NCI-H748 (cell line): ENCODE measurements at regions not wholly inside any gene's neighbourhood (a gene's known extent, or its start where the extent isn't known, plus 50 kb on each side); places are given as distances from the start of the nearest gene placed in this dataset.

Source experiments
- DNase-seq: peaks from one replicate; lab custom pipeline; 2025; ENCODE audit not compliant: unreplicated experiment; lab: John Stamatoyannopoulos, UW

GRCh38 chr18:29305516-29305915 lies 1128.6 kb upstream of the CDH2 start:
- DNase-seq: no peak

DNA sequence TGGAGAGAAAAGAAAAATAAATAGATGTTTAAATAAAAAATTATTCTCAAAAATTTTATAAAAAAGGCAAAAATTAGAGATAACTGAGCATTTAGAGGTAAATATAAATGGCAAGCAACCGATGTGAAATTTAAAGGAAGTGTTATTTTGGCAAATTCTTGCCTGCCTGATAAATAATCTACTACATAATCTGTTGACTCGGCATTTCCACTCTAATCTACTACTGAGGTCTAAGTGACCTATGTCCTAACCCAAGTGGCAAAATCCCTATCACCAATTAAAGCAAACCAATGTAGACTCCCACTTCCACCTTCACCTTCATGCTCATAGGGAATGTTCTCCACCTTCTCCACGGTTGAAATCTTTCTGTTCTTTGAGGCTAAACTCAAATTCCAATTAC lies 1124.1 kb upstream of the CDH2 start:
- no peak for DNase-seq

DNA sequence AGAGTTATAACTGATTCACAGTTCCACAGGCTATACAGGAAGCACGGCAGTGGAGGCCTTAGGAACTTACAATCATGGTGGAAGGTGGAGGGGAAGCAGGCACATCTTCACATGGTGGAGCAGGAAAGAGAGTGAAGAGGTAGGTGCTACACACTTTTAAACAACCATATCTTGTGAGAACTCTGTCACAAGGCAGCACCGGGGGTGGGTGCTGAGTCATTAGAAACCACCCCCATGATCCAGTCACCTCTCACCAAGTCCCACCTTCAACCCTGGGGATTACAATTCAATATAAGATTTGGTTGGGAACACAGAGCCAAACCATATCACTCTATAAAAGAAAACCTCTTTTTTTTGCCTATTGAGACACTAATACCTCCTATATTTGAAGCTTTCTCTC lies 1108.5 kb upstream of the CDH2 start:
- no peak for DNase-seq

- no peak for DNase-seq
These were observed 1094.6 kb upstream of the CDH2 start for GRCh38 chr18:29271501-29271900.

DNA sequence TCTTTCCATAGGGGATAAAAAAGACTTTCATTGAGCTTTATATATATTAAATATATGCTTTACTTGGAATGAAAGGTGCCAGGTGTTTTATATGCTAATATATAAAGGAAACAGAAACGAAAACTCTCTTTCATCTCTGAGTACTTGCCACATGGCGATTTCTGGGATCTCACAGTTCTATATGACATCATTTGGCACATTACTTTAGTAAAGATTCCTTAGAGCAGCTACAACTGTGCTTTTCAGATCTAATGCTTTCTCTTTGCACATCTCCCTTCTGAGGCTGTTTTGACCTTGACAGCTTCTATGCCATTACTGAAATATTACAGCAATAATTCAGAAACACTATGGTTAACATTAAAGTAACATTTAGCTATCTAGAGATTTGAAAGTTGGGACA lies 1082.9 kb upstream of the CDH2 start:
- DNase-seq: no peak

DNA sequence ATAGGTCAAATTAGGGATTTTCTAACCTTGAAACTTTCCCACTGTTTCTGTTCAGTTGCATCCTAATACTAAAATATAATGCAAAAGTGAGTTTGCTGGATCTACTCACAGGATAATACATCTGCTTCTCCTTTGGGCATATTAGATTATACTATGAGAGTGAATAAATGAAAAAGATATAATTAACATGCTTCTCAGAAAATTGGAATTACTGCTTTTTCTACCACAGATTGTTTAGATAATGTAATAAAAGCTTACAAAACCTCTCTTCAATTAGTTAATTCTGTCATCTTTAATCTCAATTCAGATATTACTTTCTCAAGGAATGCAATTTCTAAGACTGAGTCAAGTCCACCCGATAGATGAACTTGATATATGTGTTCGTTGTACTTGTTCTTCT lies 1077.2 kb upstream of the CDH2 start:
- DNase-seq: no peak

GRCh38 chr18:29251681-29252080 lies 1074.8 kb upstream of the CDH2 start:
- no peak for DNase-seq

DNA sequence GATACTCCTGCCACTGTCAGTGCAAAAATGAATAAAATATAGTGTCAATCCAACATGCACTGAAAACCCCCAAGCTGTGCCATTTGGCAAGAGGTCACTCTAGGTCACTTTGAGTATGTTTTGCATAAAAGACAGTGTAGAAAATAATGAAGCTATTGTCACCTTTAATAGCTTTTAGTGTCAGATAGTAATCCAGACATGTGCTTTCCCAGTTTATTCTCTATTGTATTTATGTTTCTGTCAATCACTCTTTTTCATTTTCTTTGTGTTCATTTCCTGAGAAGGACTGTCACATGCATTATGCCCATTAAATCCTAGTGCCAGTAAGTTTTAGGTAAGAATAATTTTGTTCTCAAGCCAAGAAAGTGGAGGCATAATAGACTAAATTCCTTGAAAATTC lies 1073.9 kb upstream of the CDH2 start:
- peak; percentile 29 for DNase-seq

DNA sequence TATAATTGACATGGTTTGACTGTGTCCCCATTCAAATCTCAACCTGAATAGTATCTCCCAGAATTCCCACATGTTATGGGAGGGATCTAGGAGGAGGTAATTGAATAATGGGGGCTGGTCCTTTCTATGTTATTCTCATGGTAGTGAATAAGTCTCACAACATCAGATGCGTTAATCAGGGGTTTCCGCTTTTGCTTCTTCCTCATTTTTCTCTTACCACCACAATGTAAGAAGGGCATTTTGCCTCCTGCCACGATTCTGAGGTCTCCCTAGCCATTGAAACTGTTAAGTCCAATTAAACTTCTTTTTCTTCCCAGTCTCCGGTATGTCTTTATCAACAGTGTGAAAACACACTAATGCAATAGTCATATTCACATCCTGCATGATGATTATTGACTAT lies 1073.3 kb upstream of the CDH2 start:
- peak; percentile 64 for DNase-seq

DNA sequence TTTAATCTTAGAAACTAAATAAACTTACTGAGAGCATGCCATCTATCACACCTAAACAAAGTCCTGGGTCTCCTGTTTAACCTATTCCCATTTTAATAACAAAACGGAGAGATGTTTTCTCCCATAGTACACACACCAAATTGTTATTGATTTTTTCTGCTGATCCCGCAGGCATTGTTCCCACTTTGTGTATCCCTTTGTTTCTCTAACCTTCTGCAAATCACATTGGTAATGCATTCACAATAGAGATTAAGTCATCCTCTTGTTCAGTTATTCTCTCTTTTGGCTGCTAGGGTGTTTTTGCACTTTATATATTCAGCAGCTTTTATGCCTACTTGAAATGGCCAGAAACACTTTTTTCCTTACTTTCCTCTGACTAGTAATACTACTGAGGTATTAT lies 1071.9 kb upstream of the CDH2 start:
- peak; percentile 89 for DNase-seq

DNA sequence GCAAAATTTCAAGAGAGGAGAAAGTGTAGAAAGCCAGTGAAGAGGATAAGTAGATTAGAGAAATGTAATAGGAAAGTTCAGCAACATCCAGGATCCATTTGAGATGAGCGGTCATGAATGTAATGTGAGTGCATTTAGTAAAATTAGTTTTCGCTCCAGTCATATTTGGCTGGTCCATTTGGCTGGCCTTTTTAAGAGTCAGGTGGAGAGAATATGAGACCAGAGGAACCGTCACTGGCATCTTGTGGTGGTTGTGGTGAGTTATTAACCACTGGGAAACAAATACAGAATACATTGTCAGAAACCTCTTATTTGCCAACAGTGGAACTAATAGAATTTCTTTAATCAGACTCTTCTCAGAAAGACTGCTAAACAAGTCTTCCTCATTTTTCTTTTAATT lies 1064.3 kb upstream of the CDH2 start:
- DNase-seq: no peak

GRCh38 chr18:29234751-29235150 lies 1057.8 kb upstream of the CDH2 start:
- no peak for DNase-seq

DNA sequence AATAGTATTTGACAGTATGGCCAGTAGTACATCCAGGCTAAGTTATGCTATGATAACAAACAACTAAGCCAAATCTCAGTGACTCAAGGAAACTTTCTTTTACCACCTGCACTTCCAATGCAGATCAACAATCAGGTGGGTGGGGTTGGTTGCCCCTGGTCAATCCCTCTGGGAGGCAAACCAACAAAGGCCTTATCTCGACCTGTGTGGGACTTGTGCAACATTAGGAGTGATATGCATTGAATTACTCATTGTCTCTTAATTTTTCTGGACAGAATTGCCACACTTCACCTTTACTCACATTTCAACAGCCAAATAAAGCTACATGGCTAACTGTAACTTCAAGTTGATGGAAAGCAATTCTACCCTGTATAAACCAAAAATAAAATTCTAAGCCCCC lies 1049.3 kb upstream of the CDH2 start:
- DNase-seq: no peak

DNA sequence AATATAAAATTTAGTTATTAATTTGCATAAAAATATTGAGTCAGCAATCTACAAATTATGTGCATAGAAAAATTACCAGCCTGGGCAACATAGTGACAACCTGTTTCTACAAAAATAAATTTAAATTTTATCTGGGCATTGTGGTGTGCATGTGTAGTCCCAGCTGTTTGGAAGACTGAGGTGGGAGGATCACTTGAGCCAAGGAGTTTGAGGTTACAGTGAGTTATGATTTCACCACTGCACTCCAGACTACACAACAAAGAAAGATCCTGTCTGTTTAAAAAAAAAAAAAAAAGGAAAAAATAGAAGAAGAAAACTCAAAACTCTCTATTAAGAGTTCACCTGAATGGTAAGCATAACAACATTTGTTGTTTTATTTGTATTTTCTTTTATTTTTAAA lies 1048.4 kb upstream of the CDH2 start:
- DNase-seq: no peak

- DNase-seq: no peak
These were observed 1041.2 kb upstream of the CDH2 start for GRCh38 chr18:29218091-29218490.

DNA sequence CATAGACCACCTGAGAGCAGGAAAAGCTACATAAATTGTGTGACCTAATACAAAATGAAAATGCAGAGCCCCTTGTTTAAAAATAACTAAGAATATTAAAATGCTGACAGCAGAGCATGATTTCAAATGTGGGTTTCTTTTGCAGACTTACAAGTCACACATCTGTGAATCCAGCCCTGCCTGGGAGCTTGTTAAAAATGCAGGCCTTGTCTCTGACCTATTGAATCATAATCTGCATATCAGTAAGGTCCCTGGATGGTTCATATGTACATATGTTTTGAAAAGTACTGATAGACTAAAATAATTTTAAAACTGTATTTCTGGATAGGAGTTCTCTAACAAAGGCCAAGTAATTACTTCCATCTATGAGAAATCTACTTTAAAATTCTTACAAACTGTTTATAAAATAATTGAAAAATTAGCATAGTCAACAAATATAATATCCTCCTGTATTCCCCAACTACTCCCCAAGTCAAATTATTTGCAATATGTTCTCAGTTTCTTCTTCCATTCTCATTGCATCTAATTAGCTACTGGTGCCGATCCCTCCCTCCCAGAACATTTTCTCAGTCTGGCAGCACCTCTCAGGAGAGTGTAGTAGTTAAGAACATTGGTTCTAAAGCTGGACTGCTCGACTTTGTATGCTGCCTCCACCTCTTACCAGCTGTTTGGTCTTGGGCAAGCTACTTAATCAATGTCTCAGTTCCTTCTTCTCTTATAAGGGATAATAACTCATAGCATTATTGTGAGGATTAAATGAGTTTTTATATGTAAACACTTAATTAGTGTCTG lies 1040.4 kb upstream of the CDH2 start:
- no peak for DNase-seq

- DNase-seq: no peak
These were observed 1021.9 kb upstream of the CDH2 start for GRCh38 chr18:29198834-29199233.

GRCh38 chr18:29196307-29196706 lies 1019.4 kb upstream of the CDH2 start:
- no peak for DNase-seq

DNA sequence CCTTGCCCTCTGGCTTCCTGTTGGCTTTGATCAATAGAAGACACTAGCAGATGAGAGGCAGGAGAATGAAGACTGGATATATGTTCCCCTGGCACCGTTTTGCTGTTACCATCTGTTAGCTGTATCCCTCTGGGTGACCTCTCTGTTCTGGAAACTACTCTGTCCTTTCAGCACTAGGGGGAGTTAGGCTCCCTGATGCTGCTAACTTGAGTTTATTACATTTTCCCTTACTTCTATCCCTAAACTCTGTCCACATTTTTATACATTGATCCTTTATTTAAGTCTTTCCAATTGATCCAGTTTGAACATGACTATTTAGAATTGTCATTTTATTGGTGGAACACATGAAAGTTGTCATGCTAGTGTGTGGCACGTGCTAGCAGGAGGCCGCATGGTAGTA lies 1014.3 kb upstream of the CDH2 start:
- DNase-seq: peak; percentile 16

DNA sequence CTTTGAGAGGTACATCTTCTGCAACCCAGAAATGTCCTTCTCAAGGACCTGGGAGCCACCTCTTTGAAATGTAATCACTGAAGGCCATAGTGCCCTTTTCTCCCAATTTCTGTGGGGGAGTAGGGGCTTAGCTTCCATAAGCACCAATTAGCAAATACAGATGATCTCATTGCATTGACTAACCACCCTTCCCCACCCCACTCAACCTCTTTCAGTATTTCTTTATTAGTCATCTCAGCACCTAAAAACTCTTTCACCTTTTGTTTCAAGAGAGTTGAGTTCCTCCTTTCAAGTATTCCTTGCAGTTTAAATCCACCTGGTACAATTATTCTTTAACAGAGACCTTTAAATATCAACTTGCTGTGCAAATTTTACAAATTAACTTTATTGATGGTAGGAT lies 1011.8 kb upstream of the CDH2 start:
- peak; percentile 20 for DNase-seq

DNA sequence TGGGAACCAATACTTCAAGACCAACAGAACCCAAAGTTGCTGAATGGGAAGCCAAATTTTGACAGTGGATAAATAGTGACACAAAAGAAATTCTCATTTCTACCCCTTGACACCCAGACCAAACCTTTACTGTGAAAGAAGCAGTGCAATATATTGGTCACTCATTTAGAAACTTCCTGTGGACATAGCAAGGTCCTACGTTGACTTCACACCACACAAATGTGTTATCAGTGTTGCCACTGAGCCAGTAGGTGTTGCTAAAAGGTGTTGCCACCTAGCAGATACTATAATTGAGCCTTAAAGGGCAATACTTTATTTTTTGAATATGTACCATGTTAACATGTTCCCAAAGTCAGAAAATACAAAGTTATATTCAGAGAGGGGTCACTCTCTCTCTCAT lies 1008.9 kb upstream of the CDH2 start:
- DNase-seq: no peak

DNA sequence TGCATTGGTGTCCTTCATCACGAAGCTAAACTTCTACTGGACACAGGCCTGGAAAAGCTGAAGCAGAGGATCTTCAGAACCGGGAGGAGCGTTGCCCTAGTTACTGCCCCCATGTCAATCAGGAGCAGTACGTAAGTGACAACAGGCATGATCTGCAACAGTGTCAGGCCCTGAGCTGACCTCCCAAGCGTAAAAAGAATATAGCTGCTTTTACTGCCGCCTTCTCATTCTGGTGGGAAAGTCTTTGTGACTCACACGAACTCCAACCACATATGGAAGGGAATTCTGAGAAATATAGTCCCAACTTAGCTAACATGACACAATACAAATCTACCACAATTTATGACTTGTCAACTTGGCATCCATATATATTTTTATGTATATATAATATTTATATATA lies 1007.7 kb upstream of the CDH2 start:
- DNase-seq: no peak

GRCh38 chr18:29181151-29181901 lies 1004.4 kb upstream of the CDH2 start:
- DNase-seq: no peak
